ENCODE measurements at regions not wholly inside any gene's neighbourhood (a gene's known extent, or its start where the extent isn't known, plus 50 kb on each side); places are given as distances from the start of the nearest gene placed in this dataset.
"Not testable (repeated sequence)": the region's sequence is repeated elsewhere in the genome, so short reads cannot be mapped to it uniquely, and the experiment has no call there.

DNA sequence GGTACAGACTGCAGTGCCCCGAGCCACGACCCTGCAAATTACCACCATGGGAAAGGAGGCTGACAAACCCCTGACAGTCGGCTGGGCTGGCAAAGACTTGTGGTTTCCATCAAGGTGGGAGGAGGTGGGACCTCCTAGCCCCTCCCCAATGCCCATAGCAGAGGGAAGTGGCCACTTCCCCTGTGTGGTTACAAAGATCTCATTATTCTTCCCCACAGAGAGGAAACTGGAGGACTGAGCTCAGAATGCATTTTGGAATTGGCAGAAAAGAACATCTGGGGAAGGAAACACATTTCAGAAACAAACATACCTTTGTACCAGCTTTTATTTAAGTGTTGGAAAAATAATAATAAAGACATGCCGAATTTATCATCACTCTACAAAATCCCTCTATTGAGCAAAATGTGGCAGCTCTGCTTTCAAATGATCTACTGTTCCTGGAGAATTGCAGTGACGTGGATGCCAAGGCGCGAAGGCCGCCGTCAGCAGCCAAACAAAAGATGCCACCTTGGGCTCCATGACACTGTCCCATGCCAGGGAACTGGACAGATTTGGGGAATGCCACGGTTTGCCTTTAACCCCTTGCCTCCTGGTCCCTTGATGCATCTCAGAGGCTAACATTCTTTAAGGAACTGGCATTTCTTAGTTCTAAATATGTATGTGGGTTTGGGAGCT lies 169.6 kb downstream of the CRYBB2 start:
- DNase-seq (ENCODE audit: low read depth) = no peak
- no peak overlapping the region for H3K4me3 ChIP-seq (ENCODE audit: low read depth, low read length)

DNA sequence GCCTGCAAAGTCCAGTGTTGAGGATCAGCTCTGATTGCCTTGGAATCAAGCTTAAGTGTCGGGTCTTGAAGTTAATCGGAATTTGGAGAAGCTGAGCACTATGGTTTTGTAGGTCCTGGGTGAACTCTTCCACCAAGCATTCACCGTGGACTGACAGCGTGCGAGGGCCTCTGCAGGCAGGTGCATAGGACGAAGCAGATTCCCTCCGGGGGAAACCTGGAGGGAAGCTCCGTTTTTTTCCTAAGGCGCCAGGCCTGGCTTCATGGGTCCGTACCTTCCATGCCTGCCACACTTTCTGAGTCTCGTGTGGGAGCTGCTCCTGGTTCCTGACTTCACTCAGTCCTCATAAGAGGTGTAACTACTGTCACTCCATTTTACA lies 170.1 kb downstream of the CRYBB2 start:
- DNase-seq (ENCODE audit: low read depth) = no peak
- H3K4me3 ChIP-seq (ENCODE audit: low read depth, low read length) = no peak overlapping the region

DNA sequence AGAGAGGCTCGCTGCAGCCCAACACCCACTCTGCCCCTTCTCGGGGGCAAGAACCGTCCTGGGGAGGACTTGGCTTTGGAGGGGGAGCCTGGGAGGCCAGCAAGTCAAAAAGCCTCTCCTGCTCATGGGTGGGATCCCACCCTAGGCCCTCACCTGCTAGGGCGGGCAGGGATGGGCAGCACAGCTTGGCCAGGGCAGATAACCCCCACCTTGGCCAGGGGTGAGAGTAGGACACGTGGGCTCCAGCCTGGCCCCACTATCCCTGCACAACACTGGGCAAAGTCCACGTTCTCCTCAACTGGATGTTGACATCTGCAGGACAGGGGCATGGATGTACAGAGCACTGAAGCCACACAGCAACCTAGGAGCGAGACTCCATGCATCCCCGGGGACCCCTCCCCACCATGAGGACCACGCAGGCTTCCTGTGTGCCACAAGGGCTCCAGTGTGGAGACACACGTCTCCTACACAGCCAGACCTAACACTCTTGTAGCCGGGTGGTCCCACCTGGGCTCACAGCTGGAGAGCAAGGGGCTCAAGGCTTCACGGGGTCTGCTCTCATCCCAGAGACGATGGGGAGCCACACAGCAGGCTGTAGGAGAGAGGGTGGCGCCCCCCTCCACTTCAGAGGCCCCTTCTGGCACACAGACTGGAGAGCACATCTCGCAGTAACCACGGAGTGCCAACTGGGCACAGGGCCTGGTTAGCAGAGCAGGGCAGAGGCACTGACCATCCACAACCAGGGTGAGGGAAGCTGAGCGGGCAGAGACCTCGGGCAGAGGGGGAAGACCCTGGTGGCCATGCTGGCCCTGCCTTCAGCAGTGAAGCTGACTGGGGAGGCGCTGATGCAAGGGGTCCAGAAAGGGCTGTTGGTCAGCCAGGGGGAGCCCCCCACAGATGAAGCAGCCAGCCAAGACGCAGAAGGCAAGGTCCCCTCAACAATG lies 171.1 kb downstream of the CRYBB2 start:
- no peak for DNase-seq (ENCODE audit: low read depth)
- H3K4me3 ChIP-seq (ENCODE audit: low read depth, low read length) = no peak overlapping the region

DNA sequence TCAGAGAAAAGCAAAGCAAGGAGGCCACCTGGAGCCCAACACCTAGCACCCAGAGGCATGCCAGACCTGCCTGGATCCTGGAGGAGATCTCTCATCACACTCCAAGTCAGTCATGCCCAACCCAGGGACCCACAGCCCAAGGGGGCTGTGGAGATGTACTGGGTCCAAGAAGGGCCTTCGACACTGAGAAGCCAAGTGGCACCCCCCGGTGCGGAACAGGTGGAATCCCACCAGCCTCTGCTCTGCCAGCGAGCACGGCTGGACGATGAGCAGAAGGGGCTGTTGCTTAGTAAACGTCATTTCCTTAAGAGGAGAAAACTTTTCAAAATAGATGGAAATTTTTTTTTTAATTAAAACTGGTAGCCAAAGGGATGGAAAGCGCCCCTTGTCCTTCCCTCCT lies 171.9 kb upstream of the GRK3 start:
- H3K4me3 ChIP-seq (ENCODE audit: low read depth, low read length) = no peak overlapping the region
- no peak for DNase-seq (ENCODE audit: low read depth)

DNA sequence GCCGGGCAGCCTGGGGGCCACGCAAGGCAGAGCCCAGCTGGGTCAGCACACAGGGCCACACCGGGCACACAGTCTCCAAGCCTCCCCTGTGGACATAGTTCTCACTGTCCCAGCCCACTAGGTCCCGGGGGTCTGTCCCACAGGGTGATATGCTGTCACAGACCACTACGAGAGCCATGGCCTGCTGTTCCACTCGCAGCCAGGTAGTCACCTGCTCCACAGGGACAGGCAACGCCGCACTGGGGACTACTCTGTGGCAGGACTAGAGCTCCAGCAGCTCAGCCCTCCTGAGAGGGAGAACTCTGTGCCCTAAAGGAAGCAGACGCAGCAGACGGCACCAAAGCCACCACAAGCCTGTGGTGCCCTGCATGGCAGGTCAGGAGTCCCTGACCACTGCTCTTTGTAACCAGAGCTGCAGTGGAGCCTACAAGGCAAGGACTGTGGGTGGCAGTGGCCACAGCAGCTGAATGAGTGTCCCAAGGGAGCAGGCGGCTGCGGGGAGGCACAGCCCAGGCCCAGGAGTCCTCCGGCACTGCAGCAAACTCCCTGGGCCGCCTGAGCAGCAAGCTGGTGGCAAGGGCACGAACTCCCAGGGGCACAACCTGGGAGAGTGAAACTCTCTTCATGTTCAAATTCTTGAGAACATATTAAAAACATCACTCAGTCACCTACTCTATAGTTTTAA lies 171.2 kb upstream of the GRK3 start:
- DNase-seq (ENCODE audit: low read depth) = no peak
- H3K4me3 ChIP-seq (ENCODE audit: low read depth, low read length) = no peak overlapping the region

DNA sequence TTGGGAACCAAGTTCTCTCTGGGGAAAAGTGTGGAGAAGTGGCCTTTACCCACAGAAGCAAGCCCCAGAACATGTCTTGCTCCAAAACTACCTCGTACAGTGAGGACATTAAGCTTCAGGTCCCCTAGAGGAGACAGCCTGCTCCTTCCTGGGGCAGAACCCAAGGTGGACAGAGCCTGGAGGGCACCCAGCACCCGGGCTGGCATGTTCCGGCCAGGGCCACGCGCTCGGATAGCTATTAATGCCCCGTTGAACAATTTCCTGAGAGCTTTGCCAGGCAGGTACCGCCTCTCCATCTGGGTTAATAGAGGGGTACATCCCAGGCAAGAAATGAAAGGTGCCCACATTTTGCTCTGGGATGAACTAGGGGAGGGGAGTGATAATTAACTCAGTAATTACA lies 169.0 kb upstream of the GRK3 start:
- no peak for DNase-seq (ENCODE audit: low read depth)
- H3K4me3 ChIP-seq (ENCODE audit: low read depth, low read length) = no peak overlapping the region

DNA sequence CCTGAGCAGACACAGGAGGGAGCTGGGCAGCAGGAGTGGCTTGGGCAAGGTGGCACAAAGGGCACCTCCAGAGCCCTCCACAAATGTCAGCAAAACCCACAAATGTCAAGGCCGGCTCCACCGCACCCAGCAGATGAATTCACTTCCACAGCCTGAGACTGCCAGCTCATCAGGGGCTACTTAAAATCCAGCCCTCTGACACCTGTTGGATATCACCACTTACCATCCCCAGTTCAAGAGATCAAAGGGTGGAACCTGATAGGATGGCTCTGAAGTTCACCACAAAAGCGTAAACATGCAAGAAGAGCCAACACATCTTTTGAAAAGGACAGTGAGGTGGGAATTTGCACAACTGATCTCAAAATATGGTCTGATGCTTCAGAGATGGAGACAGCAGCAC lies 168.6 kb upstream of the GRK3 start:
- H3K4me3 ChIP-seq (ENCODE audit: low read depth, low read length) = no peak overlapping the region
- no peak for DNase-seq (ENCODE audit: low read depth)

DNA sequence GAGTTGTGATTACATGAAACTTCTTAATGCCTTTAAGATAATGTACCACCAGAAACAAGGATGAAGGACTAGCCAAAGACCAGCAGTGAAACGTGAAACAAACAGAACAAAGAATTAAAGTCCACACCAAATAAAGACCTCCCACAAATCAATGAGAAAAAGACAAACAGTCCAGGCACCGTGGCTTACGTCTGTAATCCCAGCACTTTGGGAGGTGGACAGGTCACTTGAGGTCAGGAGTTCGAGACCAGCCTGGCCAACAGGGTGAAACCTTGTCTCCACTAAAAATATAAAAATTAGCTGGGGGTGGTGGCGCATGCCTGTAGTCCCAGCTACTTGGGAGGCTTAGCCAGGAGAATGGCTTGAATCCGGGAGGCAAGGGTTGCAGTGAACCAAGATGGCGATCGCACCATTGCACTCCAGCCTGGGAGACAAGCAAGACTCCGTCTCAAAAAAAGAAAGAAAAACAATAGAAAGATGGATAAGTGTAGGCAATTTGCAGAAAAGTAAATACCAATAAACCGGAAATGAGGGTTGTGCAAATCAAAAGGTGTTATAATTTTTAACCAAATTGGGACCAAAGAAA lies 167.8 kb upstream of the GRK3 start:
- DNase-seq (ENCODE audit: low read depth) = no peak
- H3K4me3 ChIP-seq (ENCODE audit: low read depth, low read length) = no peak overlapping the region

DNA sequence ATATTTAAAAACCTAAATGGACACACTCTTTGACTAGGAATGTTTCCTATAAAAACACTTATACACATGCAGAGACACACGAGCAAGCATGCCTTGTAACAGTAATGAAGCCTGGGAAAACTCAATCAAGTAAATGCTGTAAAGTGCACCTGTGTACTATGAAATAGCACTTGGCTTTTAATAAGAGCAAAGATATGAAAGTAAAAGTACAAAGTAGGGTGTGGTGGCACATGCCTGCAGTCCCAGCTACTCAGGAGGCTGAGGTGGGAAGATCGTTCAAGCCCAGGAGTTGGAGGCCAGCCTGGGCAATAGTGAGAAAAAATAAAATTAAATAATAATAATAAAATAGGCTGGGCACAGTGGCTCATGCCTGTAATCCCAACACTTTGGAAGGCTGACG lies 166.9 kb upstream of the GRK3 start:
- no peak for DNase-seq (ENCODE audit: low read depth)
- H3K4me3 ChIP-seq (ENCODE audit: low read depth, low read length) = no peak overlapping the region

DNA sequence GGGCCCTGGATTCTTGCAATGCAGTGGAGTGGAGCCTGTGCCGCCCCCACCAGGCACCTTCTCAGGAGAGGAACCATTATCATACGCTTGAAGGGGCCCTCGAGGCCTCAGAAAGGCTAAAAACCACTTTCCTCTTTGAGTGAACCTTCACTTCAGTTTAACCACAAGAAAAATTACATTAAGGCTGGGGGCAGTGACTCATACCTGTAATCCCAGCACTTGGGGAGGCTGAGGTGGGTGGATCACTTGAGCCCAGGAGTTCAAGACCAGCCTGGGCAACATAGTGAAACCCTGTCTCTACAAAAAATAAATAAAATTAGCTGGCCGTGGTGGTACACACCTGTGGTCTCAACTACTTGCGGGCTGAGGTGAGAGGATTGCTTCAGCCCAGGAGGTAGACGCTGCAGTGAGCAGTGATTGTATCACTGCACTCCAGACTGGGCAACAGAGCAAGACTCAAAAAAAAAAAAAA lies 165.8 kb upstream of the GRK3 start:
- not testable (repeated sequence) for DNase-seq (ENCODE audit: low read depth)

DNA sequence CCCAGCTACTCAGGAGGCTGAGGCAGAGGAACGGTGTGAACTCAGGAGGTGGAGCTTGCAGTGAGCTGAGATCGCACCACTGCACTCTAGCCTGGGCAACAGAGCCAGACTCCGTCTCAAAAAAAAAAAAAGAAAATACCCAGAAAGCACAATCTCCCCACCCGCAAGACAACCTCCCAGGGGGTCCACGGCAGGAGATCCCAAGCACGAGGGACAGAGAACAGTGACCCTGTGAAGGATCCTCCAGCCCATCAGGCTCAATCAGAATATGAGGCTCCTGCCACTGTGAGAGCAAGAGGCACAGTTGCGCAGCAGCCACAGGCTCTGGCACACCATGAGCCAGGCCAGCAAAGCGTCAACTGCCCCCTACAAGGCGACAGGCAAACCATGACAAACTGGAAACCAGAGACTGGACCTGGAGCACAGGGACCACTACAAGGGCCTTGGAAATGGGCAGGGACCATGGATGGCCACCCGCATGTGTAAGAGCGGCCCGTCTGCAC lies 164.8 kb upstream of the GRK3 start:
- no peak for DNase-seq (ENCODE audit: low read depth)
- H3K4me3 ChIP-seq (ENCODE audit: low read depth, low read length) = no peak overlapping the region

More for the DNA sequence above, 165.8 kb upstream of the GRK3 start:
- not testable (repeated sequence) for H3K4me3 ChIP-seq (ENCODE audit: low read depth, low read length)

DNA sequence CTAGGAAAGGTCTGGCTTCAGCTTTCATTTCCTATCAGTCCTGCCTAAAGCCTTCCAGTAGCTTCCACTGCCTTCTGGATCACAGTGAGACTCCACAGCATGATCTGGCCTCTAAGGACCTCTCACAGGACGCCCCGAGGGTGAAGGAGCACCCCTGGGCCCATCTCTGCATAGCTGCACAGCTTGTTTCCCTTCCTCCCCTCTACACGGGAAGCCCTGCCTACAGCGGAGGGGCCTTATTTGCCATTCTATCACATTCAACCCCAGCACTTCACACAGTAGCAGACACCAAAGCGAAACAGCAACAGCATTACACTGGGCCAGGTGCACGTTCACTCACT lies 162.3 kb upstream of the GRK3 start:
- no peak for DNase-seq (ENCODE audit: low read depth)
- no peak overlapping the region for H3K4me3 ChIP-seq (ENCODE audit: low read depth, low read length)

DNA sequence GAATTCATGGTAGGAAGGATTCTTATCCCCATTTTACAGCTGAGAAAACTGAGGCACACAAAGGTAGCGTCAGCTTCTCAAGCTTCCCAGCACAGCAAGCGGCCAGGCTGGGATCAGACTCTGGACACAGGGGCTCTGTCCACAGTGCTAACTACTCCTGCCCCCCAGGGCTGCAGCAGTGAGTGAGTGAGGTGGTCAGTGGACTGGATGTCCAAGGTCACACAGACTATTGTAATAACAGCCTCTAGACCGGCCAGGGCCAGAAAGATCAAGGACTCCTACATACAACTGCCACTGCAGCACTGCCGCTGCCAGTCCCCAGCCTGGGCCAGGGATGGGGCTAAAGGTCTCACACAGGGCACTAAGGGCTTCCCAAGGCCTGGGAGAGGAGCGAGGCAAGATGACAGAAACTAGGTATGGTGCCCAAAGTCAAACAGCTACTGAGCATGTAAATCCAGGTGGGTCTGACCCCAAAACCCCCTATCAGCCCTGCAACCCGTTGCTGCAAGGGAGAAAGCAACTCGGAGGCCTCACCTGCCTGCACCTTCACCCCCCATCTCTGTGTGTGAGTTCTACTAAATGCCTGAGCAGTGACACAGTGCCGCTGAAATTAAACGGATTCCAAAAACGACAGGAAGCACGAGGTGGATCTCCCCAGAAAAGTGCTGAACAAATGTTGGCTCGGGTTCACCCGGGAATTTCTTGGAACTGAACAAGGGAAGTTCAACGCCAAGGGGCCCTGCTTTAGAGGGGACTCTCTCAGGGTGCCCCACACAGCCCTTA lies 161.8 kb upstream of the GRK3 start:
- peak overlapping the region; percentile 64 for H3K4me3 ChIP-seq (ENCODE audit: low read depth, low read length)
- DNase-seq (ENCODE audit: low read depth) = no peak

DNA sequence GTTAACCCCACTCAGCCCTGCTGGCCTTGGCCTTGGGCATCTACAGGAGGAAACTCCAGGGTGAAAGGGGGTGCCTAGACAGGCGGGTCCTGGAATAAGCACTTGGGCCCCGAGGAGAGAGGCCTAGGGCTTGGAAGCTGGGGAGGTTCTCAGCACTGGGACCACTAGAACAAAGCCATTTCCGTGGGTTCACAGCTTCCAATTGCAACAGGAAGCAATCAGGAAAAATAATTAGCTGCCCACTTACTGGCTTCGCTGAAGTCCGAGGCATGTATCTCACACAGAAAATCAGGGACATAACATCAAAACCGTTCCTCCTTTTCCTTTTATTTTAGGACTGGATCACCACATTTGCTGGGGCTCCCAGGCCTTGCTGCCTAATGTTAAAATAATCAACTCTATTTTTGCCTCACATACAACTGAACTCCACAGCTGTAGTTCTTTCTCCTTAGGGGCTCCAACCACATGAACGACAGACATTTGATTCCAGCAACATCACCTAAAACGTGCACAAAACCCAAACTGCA lies 161.1 kb upstream of the GRK3 start:
- DNase-seq (ENCODE audit: low read depth) = no peak
- H3K4me3 ChIP-seq (ENCODE audit: low read depth, low read length) = peak overlapping the region; percentile 64

DNA sequence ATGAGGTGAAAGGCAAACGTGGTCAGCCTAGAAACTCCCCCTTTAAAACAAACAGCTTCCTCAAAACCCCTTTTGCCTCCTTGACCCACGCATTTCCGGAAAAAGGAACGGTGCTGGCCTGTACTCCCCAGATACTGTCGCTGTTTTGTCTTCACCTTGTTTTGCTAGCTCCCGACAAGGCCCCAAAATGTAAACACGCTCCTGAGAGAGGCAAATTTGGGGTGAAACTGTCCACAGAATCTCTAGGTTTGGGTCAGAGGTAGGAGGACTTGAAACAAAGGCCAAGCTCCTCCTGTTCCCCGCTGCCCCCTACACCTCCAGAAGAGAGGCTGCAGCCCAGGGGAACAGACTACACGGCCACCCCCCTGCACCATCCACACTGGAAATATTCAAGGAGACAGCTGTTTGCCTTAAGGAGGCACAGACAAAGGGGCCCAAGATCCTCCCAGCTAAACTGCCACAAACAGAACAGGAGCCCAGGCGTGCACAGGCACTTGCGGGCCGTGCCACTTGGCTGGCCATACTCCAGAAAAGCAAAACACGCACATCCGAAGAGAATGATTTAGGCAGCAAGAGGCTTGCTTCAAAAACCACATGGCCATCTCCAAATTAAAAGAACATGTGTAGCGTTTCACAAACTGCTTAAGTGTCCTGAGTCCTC lies 160.5 kb upstream of the GRK3 start:
- DNase-seq (ENCODE audit: low read depth) = no peak

DNA sequence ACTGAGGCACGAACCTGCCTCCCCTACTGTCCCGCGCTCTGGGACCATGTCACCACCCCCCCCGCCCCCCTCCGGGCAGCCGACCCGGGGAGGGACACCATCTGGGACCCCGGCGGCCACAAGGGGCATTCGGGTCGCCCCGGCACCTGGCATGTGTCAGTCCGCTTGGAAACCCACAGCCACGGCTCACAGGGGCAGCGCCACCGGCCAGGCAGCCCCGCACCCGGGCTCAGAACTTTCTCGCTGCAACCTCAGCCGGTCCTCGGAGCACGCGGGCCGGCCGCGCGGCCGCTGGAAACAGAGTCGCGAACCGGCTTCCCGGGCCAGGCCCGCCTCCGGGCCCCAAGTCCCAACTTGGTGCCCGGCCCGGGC lies 159.9 kb upstream of the GRK3 start:
- H3K4me3 ChIP-seq (ENCODE audit: low read depth, low read length) = peak overlapping the region; percentile 64
- DNase-seq (ENCODE audit: low read depth) = no peak

More for the DNA sequence above, 160.5 kb upstream of the GRK3 start:
- peak overlapping the region; percentile 64 for H3K4me3 ChIP-seq (ENCODE audit: low read depth, low read length)

DNA sequence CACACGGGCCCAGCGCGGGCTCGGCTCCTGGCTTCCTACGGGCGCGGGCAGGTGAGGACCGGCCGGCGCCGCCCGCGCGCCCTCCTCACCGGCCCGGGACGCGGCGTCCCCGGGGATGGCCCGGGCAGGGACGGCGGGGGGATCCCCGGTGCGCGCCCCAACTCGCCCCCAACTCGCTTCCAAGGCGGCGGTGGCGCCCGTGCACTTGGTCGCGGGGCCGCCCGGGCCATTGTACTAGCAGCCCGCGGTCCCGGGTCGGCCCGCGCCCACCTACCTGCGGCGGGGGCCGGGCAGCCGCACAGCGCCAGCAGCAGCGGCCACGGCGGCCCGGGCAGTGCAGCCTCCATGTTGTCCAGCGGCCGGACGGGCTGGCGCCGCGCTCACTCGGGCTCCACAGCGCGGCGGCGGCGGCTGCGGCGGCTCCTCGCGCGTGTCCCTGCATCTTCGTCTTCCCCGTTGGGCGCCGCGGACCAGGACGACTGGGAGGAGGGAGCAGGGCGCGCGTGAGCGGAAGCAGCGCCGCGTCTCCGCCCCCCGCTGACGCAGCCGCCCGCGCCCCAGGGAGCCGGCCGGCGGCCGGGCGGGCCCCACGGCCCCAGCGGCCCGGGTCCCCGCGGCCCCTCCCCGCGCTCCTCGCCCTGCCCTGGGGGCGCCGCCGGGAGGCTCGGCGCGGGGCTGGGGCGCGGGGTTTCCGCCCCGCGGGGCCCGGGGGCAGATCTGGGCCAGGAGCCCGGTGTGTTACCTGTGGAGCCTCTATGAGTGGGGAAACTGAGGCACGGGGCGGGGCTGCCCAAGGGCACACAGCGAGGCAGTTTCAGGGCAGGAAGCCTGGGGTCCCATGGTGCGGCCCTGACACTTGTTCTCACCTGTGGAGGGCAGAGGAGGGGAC lies 159.3 kb upstream of the GRK3 start:
- no peak for DNase-seq (ENCODE audit: low read depth)
- peak overlapping the region; percentile 64 for H3K4me3 ChIP-seq (ENCODE audit: low read depth, low read length)
